HepG2 (cell line): ENCODE measurements at regions not wholly inside any gene's neighbourhood (a gene's known extent, or its start where the extent isn't known, plus 50 kb on each side); places are given as distances from the start of the nearest gene placed in this dataset.

Experiments used
- ATAC-seq: fragments of 200-7000 bp; cut with Tn5 transposase; 3 replicates; pipeline ENCODE4 v1.9.1; 2020; ENCODE audit warnings: mild to moderate bottlenecking, moderate library complexity
- BruUV-seq: library from RNA; stranded (reverse); fragments of 400-500 nt; replicated peaks from 2 replicates; lab custom pipeline; 2021; lab: Mats Ljungman, UMichigan
- CTCF ChIA-PET: fragments of 300-600 bp; formaldehyde crosslinking; extraction: SDS; loops from one replicate; lab custom pipeline; 2021; ENCODE audit warnings: low total read pairs, inconsistent platforms, low intra/inter-chr PET ratio; lab: Yijun Ruan, JAX
- POLR2A ChIA-PET: fragments of 350-600 bp; sonication (Branson Sonifier 250); formaldehyde crosslinking; loops from one replicate; lab custom pipeline; 2020; ENCODE audit warnings: antibody characterized with exemption, inconsistent platforms; lab: Yijun Ruan, JAX
- DNase-seq: peaks from one replicate; pipeline ENCODE4 v3.0.0-alpha.2; 2015; ENCODE audit warnings: low spot score
- FAIRE-seq: peaks from 3 replicates; lab custom pipeline; 2011; peaks lifted over from hg19 to GRCh38; lab: Jason Lieb, UNC
- H2AFZ ChIP-seq: one replicate; pipeline ENCODE4 v1.6.1; 2011; ENCODE audit warnings: low read length, inconsistent platforms
- H3K27ac ChIP-seq: fragments of 300-600 bp; 3 replicates; pipeline ENCODE4 v1.8.0; 2011; ENCODE audit warnings: mixed run types, mild to moderate bottlenecking, mixed read lengths, low read length, inconsistent platforms; ENCODE audit not compliant: insufficient read depth; ENCODE audit errors: extremely low read length
- H3K27me3 ChIP-seq, 2 experiments: fragments of 200-600 bp in 1 of 2; 2 replicates in 1 of 2; 3 replicates in 1 of 2; pipeline versions ENCODE4 v1.6.0 to v1.8.0; 2011; ENCODE audit warnings: low read length in 2 of 2, mild to moderate bottlenecking in 2 of 2, moderate library complexity in 2 of 2, inconsistent platforms in 1 of 2; ENCODE audit not compliant: insufficient read depth in 2 of 2, control insufficient read depth in 1 of 2
- H3K36me3 ChIP-seq, 2 experiments: fragments of 200-600 bp in 1 of 2; replicated peaks in 1 of 2; 2 replicates in 1 of 2; 3 replicates in 1 of 2; pipeline versions ENCODE4 v1.5.1 to v1.8.0; 2011; ENCODE audit warnings: low read length in 2 of 2, inconsistent platforms in 1 of 2; ENCODE audit not compliant: insufficient read depth in 2 of 2, control insufficient read depth in 1 of 2
- H3K4me1 ChIP-seq: 2 replicates; pipeline ENCODE4 v1.5.1; 2012; ENCODE audit warnings: low read length, inconsistent platforms; ENCODE audit not compliant: insufficient read depth
- H3K4me2 ChIP-seq: 2 replicates; pipeline ENCODE4 v1.6.0; 2011; ENCODE audit warnings: low read depth, low read length, inconsistent platforms
- H3K4me3 ChIP-seq, 3 experiments: fragments of 200-600 bp in 1 of 3; sonication (generic), shearing (Covaris generic) in 1 of 3; replicated peaks in 1 of 3; 2 replicates each; pipeline ENCODE4 v1.5.1; 2011 to 2016; ENCODE audit warnings: low read length in 3 of 3, inconsistent platforms in 2 of 3, low read depth in 2 of 3, mild to moderate bottlenecking in 2 of 3, control low read depth in 1 of 3, mixed read lengths in 1 of 3; ENCODE audit not compliant: insufficient read depth in 1 of 3
- H3K79me2 ChIP-seq: one replicate; pipeline ENCODE4 v1.6.1; 2011; ENCODE audit warnings: low read length, inconsistent platforms; ENCODE audit not compliant: insufficient read depth
- H3K9ac ChIP-seq: 2 replicates; pipeline ENCODE4 v1.6.0; 2011; ENCODE audit warnings: mild to moderate bottlenecking, low read depth, low read length, inconsistent platforms; ENCODE audit not compliant: insufficient read depth
- H3K9me3 ChIP-seq: 2 replicates; pipeline ENCODE4 v1.5.1; 2012; ENCODE audit warnings: mild to moderate bottlenecking, low read length
- H4K20me1 ChIP-seq: 2 replicates; pipeline ENCODE4 v1.6.0; 2011; ENCODE audit warnings: inconsistent platforms, mild to moderate bottlenecking, low read length, moderate library complexity; ENCODE audit not compliant: insufficient read depth
- CAMTA2 ChIP-seq: sonication (generic); formaldehyde crosslinking; IDR thresholded peaks from 2 replicates; pipeline ENCODE4 v1.4.0; 2020; ENCODE audit warnings: mild to moderate bottlenecking, missing genetic modification reagents, borderline replicate concordance
- KLF9 ChIP-seq: IDR thresholded peaks from 2 replicates; pipeline ENCODE4 v1.6.1; 2016; ENCODE audit warnings: low read depth
- MED13 ChIP-seq: sonication (generic); formaldehyde crosslinking; IDR thresholded peaks from 2 replicates; pipeline ENCODE4 v1.5.0; 2020; ENCODE audit warnings: missing genetic modification reagents
- MEIS2 ChIP-seq: sonication (generic); formaldehyde crosslinking; IDR thresholded peaks from 2 replicates; pipeline ENCODE4 v1.9.0; 2021; ENCODE audit warnings: mild to moderate bottlenecking, missing genetic modification reagents
- MXD4 ChIP-seq: IDR thresholded peaks from 2 replicates; pipeline ENCODE4 v1.6.1; 2016; ENCODE audit warnings: mild to moderate bottlenecking, missing biosample characterization, missing genetic modification reagents
- MZF1 ChIP-seq: sonication (generic); formaldehyde crosslinking; IDR thresholded peaks from 2 replicates; pipeline ENCODE4 v1.8.1; 2023; ENCODE audit warnings: mild to moderate bottlenecking, missing genetic modification reagents, borderline replicate concordance
- TEAD2 ChIP-seq: sonication (generic); formaldehyde crosslinking; IDR thresholded peaks from 2 replicates; pipeline ENCODE4 v1.9.0; 2021; ENCODE audit warnings: missing genetic modification reagents
- TOPORS ChIP-seq: sonication (generic); formaldehyde crosslinking; IDR thresholded peaks from 2 replicates; pipeline ENCODE4 v1.8.0; 2023; ENCODE audit warnings: mild to moderate bottlenecking, missing genetic modification reagents
- ZNF121 ChIP-seq: sonication (generic); formaldehyde crosslinking; IDR thresholded peaks from 2 replicates; pipeline ENCODE4 v1.5.0; 2020; ENCODE audit warnings: mild to moderate bottlenecking, missing genetic modification reagents
- ZNF143 ChIP-seq: sonication (generic); formaldehyde crosslinking; IDR thresholded peaks from 2 replicates; pipeline ENCODE4 v1.4.0; 2020; ENCODE audit warnings: missing genetic modification reagents
- ZNF451 ChIP-seq: sonication (generic); formaldehyde crosslinking; IDR thresholded peaks from 2 replicates; pipeline ENCODE4 v1.5.0; 2020; ENCODE audit warnings: mild to moderate bottlenecking, missing genetic modification reagents
- ZNF674 ChIP-seq: sonication (generic); formaldehyde crosslinking; IDR thresholded peaks from 2 replicates; pipeline ENCODE4 v1.5.0; 2020; ENCODE audit warnings: low read depth, mild to moderate bottlenecking, missing genetic modification reagents
- in situ Hi-C: cut with HindIII; loops from 2 replicates; pipeline ENCODE4 v1.10.0; 2017; ENCODE audit warnings: low pct_unique_long_range_greater_than_20kb; ENCODE audit not compliant: extremely low pct_ligation_motif_present
- intact Hi-C: fragments of 100-400 bp; cut with micrococcal nuclease; formaldehyde crosslinking; loops from one replicate; pipeline ENCODE4 v1.10.0; 2022; ENCODE audit not compliant: unreplicated experiment
- TF ChIP-seq, protein P1 (sequence below): sonication (generic); formaldehyde crosslinking; conservative IDR thresholded peaks from 2 replicates; pipeline ENCODE4 v1.5.0; 2020; ENCODE audit warnings: missing genetic modification reagents
- TF ChIP-seq, protein P2 (sequence below): sonication (generic); formaldehyde crosslinking; IDR thresholded peaks from 2 replicates; pipeline ENCODE4 v1.5.1; 2020; ENCODE audit warnings: mild to moderate bottlenecking, missing genetic modification reagents, borderline replicate concordance

GRCh38 chr11:10923882-10924281, 66.0 kb upstream of the ZBED5 start:
- Histone ChIP-seq H3K27me3 (no peaks in the 10 kb centered on the region), H2AFZ (no peak overlapping the region), H3K9ac (no peak overlapping the region), H3K4me1 (peaks cover 20% of the 10 kb centered on the region), H4K20me1 (no peaks in the 10 kb centered on the region), H3K4me2 (no peak overlapping the region), H3K27ac (no peak overlapping the region), H3K9me3 (no peaks in the 10 kb centered on the region), H3K79me2 (no peaks in the 10 kb centered on the region), H3K4me3 (no peak overlapping the region), H3K36me3 (no peaks in the 10 kb centered on the region)
- POLR2A ChIA-PET, result no interaction called here
- DNase-seq, result no peak
- FAIRE-seq, result peak; percentile 4
- CTCF ChIA-PET, result no interaction called here
- no peak for ATAC-seq
- no TSS peak for BruUV-seq
- in situ Hi-C loops (no loop called here), intact Hi-C loops (no loop called here)
- no peak for TF ChIP-seq ZNF451
- TF ChIP-seq KLF9 (CRISPR knock-in tag), result no peak
- no peak for TF ChIP-seq ZNF121 (CRISPR knock-in tag)
- TF ChIP-seq MED13 (CRISPR knock-in tag), result no peak
- TF ChIP-seq ZNF143 (CRISPR knock-in tag), result no peak
- no peak for TF ChIP-seq CAMTA2 (CRISPR knock-in tag)
- TF ChIP-seq, protein P1, sequence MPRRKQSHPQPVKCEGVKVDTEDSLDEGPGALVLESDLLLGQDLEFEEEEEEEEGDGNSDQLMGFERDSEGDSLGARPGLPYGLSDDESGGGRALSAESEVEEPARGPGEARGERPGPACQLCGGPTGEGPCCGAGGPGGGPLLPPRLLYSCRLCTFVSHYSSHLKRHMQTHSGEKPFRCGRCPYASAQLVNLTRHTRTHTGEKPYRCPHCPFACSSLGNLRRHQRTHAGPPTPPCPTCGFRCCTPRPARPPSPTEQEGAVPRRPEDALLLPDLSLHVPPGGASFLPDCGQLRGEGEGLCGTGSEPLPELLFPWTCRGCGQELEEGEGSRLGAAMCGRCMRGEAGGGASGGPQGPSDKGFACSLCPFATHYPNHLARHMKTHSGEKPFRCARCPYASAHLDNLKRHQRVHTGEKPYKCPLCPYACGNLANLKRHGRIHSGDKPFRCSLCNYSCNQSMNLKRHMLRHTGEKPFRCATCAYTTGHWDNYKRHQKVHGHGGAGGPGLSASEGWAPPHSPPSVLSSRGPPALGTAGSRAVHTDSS (CRISPR knock-in tag), result no peak
- no peak for TF ChIP-seq TOPORS (CRISPR knock-in tag)
- TF ChIP-seq, protein P2, sequence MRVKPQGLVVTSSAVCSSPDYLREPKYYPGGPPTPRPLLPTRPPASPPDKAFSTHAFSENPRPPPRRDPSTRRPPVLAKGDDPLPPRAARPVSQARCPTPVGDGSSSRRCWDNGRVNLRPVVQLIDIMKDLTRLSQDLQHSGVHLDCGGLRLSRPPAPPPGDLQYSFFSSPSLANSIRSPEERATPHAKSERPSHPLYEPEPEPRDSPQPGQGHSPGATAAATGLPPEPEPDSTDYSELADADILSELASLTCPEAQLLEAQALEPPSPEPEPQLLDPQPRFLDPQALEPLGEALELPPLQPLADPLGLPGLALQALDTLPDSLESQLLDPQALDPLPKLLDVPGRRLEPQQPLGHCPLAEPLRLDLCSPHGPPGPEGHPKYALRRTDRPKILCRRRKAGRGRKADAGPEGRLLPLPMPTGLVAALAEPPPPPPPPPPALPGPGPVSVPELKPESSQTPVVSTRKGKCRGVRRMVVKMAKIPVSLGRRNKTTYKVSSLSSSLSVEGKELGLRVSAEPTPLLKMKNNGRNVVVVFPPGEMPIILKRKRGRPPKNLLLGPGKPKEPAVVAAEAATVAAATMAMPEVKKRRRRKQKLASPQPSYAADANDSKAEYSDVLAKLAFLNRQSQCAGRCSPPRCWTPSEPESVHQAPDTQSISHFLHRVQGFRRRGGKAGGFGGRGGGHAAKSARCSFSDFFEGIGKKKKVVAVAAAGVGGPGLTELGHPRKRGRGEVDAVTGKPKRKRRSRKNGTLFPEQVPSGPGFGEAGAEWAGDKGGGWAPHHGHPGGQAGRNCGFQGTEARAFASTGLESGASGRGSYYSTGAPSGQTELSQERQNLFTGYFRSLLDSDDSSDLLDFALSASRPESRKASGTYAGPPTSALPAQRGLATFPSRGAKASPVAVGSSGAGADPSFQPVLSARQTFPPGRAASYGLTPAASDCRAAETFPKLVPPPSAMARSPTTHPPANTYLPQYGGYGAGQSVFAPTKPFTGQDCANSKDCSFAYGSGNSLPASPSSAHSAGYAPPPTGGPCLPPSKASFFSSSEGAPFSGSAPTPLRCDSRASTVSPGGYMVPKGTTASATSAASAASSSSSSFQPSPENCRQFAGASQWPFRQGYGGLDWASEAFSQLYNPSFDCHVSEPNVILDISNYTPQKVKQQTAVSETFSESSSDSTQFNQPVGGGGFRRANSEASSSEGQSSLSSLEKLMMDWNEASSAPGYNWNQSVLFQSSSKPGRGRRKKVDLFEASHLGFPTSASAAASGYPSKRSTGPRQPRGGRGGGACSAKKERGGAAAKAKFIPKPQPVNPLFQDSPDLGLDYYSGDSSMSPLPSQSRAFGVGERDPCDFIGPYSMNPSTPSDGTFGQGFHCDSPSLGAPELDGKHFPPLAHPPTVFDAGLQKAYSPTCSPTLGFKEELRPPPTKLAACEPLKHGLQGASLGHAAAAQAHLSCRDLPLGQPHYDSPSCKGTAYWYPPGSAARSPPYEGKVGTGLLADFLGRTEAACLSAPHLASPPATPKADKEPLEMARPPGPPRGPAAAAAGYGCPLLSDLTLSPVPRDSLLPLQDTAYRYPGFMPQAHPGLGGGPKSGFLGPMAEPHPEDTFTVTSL (CRISPR knock-in tag), result no peak
- no peak for TF ChIP-seq ZNF674
- no peak for TF ChIP-seq TEAD2
- TF ChIP-seq MZF1 (CRISPR knock-in tag), result no peak
- TF ChIP-seq MEIS2 (CRISPR knock-in tag), result no peak
- TF ChIP-seq MXD4 (CRISPR knock-in tag), result no peak
